A549 (cell line): ENCODE measurements at regions not wholly inside any gene's neighbourhood (a gene's known extent, or its start where the extent isn't known, plus 50 kb on each side); places are given as distances from the start of the nearest gene placed in this dataset.
"Not testable (repeated sequence)": the region's sequence is repeated elsewhere in the genome, so short reads cannot be mapped to it uniquely, and the experiment has no call there.

Source experiments
- BCL3 ChIP-seq: fragments of >200 bp; sonication (Bioruptor Twin); formaldehyde crosslinking; IDR thresholded peaks from 3 replicates; pipeline ENCODE4 v1.6.1; 2016
- CBX2 ChIP-seq: fragments of 200-600 bp; sonication (generic); IDR thresholded peaks from 2 replicates; pipeline ENCODE4 v1.6.1; 2016; ENCODE audit warnings: low read depth, mild to moderate bottlenecking, borderline replicate concordance
- CTCF ChIP-seq: fragments of >200 bp; sonication (Bioruptor Twin); formaldehyde crosslinking; IDR thresholded peaks from 3 replicates; pipeline ENCODE4 v1.5.1; 2016
- EP300 ChIP-seq, 2 experiments: fragments of >200 bp; sonication (Bioruptor Twin); formaldehyde crosslinking; IDR thresholded peaks; 2 replicates in 1 of 2; 3 replicates in 1 of 2; pipeline ENCODE4 v1.6.1; 2016 to 2017
- HMGXB4 ChIP-seq: fragments of 250-450 bp; sonication (Bioruptor Pico); IDR thresholded peaks from 2 replicates; pipeline ENCODE4 v1.5.0; 2021; ENCODE audit warnings: mild to moderate bottlenecking, moderate library complexity, borderline replicate concordance
- HOXB13 ChIP-seq: fragments of 250-450 bp; sonication (Bioruptor Pico); IDR thresholded peaks from 2 replicates; pipeline ENCODE4 v1.5.0; 2020; ENCODE audit warnings: low read depth, mild to moderate bottlenecking, moderate library complexity
- POLR2A ChIP-seq: IDR thresholded peaks from 2 replicates; pipeline ENCODE4 v1.6.1; 2012; ENCODE audit warnings: mild to moderate bottlenecking, low read length
- REST ChIP-seq: fragments of 200-600 bp; sonication (generic); IDR thresholded peaks from 2 replicates; pipeline ENCODE4 v1.6.1; 2016; ENCODE audit warnings: antibody characterized with exemption, mild to moderate bottlenecking, moderate library complexity
- RFX5 ChIP-seq: fragments of 450-650 bp; IDR thresholded peaks from 2 replicates; pipeline ENCODE4 v1.7.1; 2014; ENCODE audit warnings: antibody characterized with exemption, mild to moderate bottlenecking, moderate library complexity

GRCh38 chr3:106148440-106149082 lies 279.7 kb upstream of the CBLB start:
- TF ChIP-seq CTCF; HMGXB4; HOXB13; RFX5; BCL3; REST; CBX2; POLR2A; EP300 (IDR thresholded peaks at IDR 0.05): not testable (repeated sequence)
